SJCRH30 (cell line): ENCODE measurements at regions not wholly inside any gene's neighbourhood (a gene's known extent, or its start where the extent isn't known, plus 50 kb on each side); places are given as distances from the start of the nearest gene placed in this dataset.
A peak's percentile ranks its signal among the peaks of the same experiment; 100 is the strongest.

Source experiments
- DNase-seq, 2 experiments: peaks; one replicate each; pipeline ENCODE4 v3.0.0-alpha.2; 2015 to 2020
- H3K27ac ChIP-seq: fragments of 250-450 bp; sonication (Bioruptor Pico); 2 replicates; pipeline ENCODE4 v1.5.1; 2020; ENCODE audit warnings: mild to moderate bottlenecking, moderate library complexity
- H3K27me3 ChIP-seq: fragments of 250-450 bp; sonication (Bioruptor Pico); 2 replicates; pipeline ENCODE4 v1.5.1; 2020; ENCODE audit warnings: mild to moderate bottlenecking, moderate library complexity
- H3K36me3 ChIP-seq: fragments of 250-450 bp; sonication (Bioruptor Pico); 2 replicates; pipeline ENCODE4 v1.5.1; 2020; ENCODE audit warnings: mild to moderate bottlenecking, moderate library complexity
- H3K4me1 ChIP-seq: fragments of 250-450 bp; sonication (Bioruptor Pico); 2 replicates; pipeline ENCODE4 v1.5.1; 2020; ENCODE audit warnings: mild to moderate bottlenecking, moderate library complexity
- H3K4me3 ChIP-seq: fragments of 250-450 bp; sonication (Bioruptor Pico); 2 replicates; pipeline ENCODE4 v1.5.1; 2020; ENCODE audit warnings: mild to moderate bottlenecking, moderate library complexity
- H3K9me3 ChIP-seq: fragments of 250-450 bp; sonication (Bioruptor Pico); replicated peaks from 2 replicates; pipeline ENCODE4 v1.5.1; 2020; ENCODE audit warnings: mild to moderate bottlenecking, moderate library complexity

DNA sequence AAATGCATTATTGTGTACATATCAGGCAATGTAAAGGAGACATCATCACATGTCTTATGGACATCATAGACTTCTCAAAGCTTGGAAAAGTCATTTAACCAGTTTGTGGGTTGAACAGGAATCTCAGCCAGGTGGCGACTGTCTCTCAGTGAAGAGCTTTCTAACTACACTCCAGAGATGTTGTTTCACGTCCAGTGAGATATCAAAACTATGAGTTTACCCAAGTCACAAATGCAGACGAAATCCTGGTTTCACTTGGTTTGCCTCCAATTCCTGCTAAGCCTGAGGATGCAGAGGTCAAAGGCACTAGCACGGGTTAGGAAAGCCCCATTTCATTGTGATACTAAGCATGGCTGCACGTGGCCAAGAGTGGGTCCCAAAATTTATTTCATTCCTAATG is 384.5 kb upstream of the MEIS1 start:
- Histone ChIP-seq H3K4me3 (no peak overlapping the region), H3K4me1 (no peaks in the 10 kb centered on the region), H3K9me3 (no peaks in the 10 kb centered on the region), H3K27ac (no peak overlapping the region), H3K27me3 (no peaks in the 10 kb centered on the region; the same call in 1 of the 2 replicates), H3K36me3 (no peaks in the 10 kb centered on the region)
- DNase-seq, result no peak

DNA sequence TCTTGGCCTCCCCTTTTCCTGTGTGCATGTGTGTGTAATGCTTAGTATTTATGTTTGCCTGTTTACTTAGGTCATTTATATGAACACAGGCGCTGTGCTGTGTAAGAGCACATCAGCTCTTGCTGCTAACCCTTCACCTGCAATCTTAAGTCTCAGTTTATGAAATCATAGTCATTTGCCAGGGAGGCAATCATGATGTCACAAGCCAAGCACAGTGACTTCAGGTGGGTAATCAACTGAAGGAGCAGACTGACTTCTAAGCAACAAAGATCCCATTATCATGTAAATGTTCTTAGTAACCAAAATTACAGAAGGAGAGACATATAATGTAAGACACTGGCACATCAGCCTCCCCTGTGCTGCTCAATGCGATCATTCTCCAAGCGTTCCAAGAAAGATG is 386.3 kb upstream of the MEIS1 start:
- no peaks in the 10 kb centered on the region for H3K4me1 ChIP-seq
- H3K27me3 ChIP-seq, result no peaks in the 10 kb centered on the region; the same call in 1 of the 2 replicates
- H3K9me3 ChIP-seq, result no peaks in the 10 kb centered on the region
- no peak for DNase-seq
- no peak overlapping the region for H3K27ac ChIP-seq
- H3K36me3 ChIP-seq, result no peaks in the 10 kb centered on the region
- H3K4me3 ChIP-seq, result no peak overlapping the region

DNA sequence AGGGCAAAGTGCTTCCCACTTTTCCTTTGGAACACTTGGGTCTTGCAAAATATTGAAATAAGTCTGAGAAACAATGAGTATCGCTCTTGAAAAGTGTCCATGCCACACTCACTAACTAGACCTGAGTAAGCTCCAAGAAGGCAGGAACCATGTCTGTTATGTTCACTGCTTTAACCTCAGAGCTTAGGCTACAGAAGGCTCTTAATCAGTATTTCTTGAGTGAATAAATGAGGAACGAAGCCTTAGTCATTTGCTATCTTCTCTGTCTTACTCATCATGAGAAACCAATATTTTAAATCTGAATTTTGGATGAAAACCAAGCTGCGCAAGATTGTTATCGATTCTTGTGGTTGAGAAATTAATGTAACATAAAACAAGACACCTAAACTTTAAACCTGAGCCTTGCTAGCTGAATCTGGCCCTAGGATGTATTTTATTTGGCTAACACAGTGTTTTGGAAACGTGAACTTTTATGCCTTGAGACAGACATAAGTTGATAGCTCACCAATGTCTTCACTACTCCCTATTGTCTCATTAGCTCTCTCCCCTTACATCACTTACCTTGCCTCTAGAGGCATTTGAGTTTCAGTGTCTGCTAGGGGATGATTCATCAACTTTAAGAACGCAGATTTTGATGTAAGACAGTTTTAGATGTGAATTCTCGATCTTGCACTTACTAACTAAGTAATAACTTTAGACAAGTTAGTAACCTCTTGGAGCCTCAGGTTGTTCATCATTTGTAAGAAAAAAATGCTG is 392.8 kb upstream of the MEIS1 start:
- H3K9me3 ChIP-seq, result no peaks in the 10 kb centered on the region
- H3K4me1 ChIP-seq, result no peaks in the 10 kb centered on the region
- no peak for DNase-seq
- H3K27me3 ChIP-seq, result 0 out of 2 replicates have a peak, but pooled peaks cover 3% of the 10 kb centered on the region
- H3K36me3 ChIP-seq, result no peaks in the 10 kb centered on the region
- no peak overlapping the region for H3K4me3 ChIP-seq
- H3K27ac ChIP-seq, result no peak overlapping the region

DNA sequence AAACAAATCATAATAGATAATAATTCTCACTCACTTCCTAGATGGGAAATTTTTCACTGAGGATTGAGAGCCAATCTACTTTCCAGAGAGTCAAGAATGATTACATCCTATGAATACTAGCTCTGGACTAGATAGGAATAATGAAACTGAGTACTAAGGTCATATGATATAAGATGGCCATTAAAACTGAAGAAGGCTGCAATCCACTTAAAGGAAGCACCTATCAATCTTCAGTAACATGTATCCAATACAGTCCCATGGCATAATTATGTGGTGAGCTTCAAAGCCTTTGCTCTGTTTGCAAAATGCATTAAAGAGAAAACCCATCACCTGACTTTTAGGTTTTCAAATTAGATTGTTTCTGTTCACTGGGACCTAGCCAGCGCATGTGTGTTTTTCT is 398.0 kb upstream of the MEIS1 start:
- Histone ChIP-seq H3K4me1 (no peaks in the 10 kb centered on the region), H3K36me3 (no peaks in the 10 kb centered on the region), H3K27me3 (0 out of 2 replicates have a peak, but pooled peaks cover 3% of the 10 kb centered on the region), H3K9me3 (no peaks in the 10 kb centered on the region), H3K27ac (no peak overlapping the region), H3K4me3 (no peak overlapping the region)
- no peak for DNase-seq

DNA sequence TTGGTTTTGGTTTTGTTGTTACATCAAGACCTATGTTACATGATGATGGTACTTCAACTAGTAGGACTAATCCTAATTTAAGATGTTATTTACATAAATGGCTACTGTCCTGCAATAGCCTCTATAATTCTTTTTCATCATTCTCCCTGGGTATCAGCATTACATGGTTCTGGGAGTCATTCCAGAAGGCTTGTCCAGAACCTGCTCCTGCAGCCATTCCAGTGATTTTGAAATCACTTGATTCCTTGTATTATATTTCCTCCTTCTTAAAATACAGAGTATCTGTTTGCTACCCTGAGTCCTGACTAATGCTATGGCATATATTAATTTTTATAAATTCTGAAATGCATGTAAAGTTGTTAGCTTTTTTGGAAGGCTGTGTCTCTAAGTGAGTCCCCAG is 400.5 kb upstream of the MEIS1 start:
- Histone ChIP-seq H3K36me3 (no peaks in the 10 kb centered on the region), H3K9me3 (no peaks in the 10 kb centered on the region), H3K27me3 (0 out of 2 replicates have a peak, but pooled peaks cover 3% of the 10 kb centered on the region), H3K27ac (no peak overlapping the region), H3K4me1 (no peaks in the 10 kb centered on the region), H3K4me3 (no peak overlapping the region)
- no peak for DNase-seq

DNA sequence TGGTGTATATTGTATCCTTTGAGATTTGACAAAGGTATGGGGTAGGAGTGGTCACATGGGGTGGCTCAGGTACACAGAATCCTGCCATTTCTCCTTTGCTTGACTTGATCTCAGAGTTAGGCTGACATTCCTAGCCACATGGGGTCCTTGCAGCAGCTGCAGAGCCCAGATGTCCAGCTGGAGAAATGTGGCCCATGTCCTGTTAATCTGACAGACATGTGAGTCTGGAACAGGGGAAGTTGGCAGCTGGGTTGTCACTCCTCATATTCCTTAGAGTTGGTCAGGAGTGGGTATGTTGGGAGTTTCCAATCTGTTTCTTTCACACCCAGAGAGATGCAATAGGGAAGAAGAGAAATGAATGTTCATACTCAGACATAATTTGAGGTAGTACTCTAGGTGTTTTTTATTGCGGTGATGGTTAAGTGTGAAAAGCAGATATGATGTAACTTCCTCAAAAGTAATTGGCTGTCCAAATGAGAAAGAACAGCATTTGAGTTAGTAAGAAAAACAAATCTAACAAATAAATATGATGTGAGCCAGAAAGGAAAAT is 402.6 kb upstream of the MEIS1 start:
- no peak overlapping the region for H3K4me3 ChIP-seq
- no peaks in the 10 kb centered on the region for H3K27me3 ChIP-seq
- H3K27ac ChIP-seq, result no peak overlapping the region
- H3K36me3 ChIP-seq, result no peaks in the 10 kb centered on the region
- H3K4me1 ChIP-seq, result no peaks in the 10 kb centered on the region
- DNase-seq, result peak; percentile 6 to 19
- H3K9me3 ChIP-seq, result no peaks in the 10 kb centered on the region

DNA sequence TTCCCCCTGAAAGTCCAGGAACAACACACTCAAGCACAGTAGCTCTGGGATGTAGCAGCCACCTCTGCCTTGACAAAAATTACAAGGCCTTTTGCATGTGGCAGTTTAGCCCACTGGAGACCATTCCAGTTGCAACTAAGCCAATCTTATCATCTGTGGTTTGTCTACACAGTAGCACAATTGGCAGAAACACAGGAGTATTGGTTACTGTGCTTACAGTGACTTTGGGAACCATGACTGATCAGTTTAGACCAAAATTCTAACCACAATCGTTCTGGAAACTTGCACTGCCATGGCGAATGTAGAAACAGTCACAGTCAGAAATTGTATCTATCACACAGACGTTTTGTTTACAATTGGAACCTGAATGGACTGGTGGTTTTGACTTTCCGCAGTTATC is 403.7 kb upstream of the MEIS1 start:
- DNase-seq, result peak in 1 of 2 experiments; percentile 17
- no peaks in the 10 kb centered on the region for H3K36me3 ChIP-seq
- no peak overlapping the region for H3K27ac ChIP-seq
- no peaks in the 10 kb centered on the region for H3K27me3 ChIP-seq
- H3K4me1 ChIP-seq, result no peaks in the 10 kb centered on the region
- no peak overlapping the region for H3K4me3 ChIP-seq
- no peaks in the 10 kb centered on the region for H3K9me3 ChIP-seq

DNA sequence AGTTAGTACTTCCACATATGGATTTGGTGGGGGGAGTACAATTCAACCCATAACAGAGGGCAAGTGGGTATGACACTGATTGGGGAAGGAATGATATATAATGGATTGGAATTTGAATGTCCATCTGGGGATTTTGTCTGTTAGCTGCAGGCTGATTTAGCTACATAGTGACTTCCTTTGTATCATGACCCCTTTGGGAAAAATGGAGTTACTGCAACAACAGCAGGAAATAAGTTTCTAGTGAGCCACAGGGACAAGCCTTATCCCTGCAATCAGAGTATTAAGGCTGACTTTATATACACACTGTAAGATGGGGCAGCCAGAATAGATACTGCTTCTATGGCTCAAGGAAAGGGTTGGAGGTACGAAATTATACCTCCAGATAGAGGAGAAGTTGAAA is 404.4 kb upstream of the MEIS1 start:
- Histone ChIP-seq H3K4me1 (no peaks in the 10 kb centered on the region), H3K27me3 (no peaks in the 10 kb centered on the region), H3K27ac (no peak overlapping the region), H3K36me3 (no peaks in the 10 kb centered on the region), H3K4me3 (no peak overlapping the region), H3K9me3 (no peaks in the 10 kb centered on the region)
- DNase-seq, result peak in 1 of 2 experiments; percentile 21

DNA sequence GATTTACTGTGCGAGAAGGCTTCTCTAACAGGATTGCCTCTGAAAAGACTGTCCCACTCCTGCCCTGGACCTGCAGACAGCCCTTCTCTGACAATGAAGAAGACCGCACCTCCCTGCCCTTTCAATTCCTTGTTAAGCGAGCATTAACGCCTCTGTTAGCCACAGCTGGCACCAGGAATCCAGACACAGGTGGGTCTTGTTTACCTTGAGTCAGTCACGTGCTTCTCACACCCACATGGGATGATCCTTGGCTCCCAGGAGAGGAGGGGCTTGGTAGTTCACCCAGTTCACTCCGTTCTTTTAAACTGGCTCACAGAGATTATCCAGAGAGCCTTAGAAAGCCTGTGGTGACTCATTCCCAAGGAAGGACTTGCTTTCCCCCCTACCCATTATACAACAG is 410.5 kb upstream of the MEIS1 start:
- H3K27ac ChIP-seq, result no peak overlapping the region
- DNase-seq, result no peak
- no peak overlapping the region for H3K4me3 ChIP-seq
- H3K27me3 ChIP-seq, result no peaks in the 10 kb centered on the region
- no peaks in the 10 kb centered on the region for H3K36me3 ChIP-seq
- H3K4me1 ChIP-seq, result no peaks in the 10 kb centered on the region
- no peaks in the 10 kb centered on the region for H3K9me3 ChIP-seq

DNA sequence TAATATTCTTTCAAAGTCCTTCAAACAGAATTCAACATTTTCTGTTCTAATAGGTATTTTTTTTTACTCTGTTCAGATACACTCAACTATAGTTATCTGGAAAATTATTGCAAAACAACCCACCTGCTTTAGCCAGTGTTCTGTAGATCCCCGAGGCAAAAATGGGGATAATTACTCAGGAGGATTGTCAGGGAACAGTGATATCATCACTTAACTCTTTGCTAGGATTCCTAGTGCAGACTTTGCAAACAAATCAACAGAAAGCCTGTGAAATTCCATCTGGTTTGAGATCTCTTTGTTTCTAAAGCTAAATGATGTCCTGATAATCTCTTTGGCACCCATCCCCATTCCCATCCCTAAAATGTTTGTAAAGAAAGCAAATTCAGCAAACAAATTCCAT is 413.6 kb upstream of the MEIS1 start:
- H3K4me1 ChIP-seq, result no peaks in the 10 kb centered on the region
- no peak overlapping the region for H3K4me3 ChIP-seq
- DNase-seq, result no peak
- no peaks in the 10 kb centered on the region for H3K36me3 ChIP-seq
- no peaks in the 10 kb centered on the region for H3K9me3 ChIP-seq
- H3K27me3 ChIP-seq, result no peaks in the 10 kb centered on the region
- H3K27ac ChIP-seq, result no peak overlapping the region

DNA sequence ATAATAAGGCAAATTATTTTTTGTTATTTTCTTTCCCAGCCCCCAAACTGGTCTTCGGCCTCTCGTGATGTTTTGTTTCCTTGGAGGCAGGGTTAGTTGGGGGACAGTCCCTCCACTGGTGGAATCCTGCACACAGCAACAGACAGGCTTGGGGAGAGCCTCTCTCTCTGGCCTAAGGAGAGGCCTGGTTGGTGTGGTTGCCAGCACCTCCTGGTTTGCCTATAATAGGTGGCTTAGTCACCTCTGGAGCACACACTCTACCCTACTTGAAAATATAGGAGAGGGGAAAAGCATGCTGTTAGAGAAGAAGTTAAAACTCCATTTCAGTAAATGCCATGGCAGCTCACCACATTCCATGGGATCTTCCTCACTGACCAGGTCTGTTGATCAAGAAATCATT is 417.2 kb upstream of the MEIS1 start:
- DNase-seq, result no peak
- Histone ChIP-seq H3K4me1 (no peaks in the 10 kb centered on the region), H3K4me3 (no peak overlapping the region), H3K27ac (no peak overlapping the region), H3K9me3 (no peaks in the 10 kb centered on the region), H3K27me3 (no peaks in the 10 kb centered on the region), H3K36me3 (no peaks in the 10 kb centered on the region)

DNA sequence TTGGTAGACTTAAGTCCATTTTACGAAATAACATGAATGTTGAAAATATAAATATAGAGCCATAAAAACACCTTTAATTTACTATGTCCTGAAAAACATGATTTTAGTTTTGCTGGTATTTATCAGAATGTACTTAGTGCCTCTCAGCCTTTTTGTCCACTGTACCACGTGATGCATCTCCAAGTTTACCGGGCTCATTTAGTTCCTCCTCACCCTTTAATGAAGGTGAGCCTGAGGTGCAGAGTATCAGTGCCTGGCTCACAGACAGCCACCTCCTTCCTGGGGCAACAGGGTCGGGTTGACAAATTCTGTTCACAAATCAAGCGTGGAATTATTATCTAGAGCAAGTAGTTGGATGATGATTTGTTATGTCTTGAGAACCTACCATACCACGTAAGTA is 420.5 kb upstream of the MEIS1 start:
- no peaks in the 10 kb centered on the region for H3K27me3 ChIP-seq
- H3K4me3 ChIP-seq, result no peak overlapping the region
- no peak for DNase-seq
- no peaks in the 10 kb centered on the region for H3K9me3 ChIP-seq
- no peaks in the 10 kb centered on the region for H3K36me3 ChIP-seq
- H3K27ac ChIP-seq, result no peak overlapping the region
- H3K4me1 ChIP-seq, result no peaks in the 10 kb centered on the region

DNA sequence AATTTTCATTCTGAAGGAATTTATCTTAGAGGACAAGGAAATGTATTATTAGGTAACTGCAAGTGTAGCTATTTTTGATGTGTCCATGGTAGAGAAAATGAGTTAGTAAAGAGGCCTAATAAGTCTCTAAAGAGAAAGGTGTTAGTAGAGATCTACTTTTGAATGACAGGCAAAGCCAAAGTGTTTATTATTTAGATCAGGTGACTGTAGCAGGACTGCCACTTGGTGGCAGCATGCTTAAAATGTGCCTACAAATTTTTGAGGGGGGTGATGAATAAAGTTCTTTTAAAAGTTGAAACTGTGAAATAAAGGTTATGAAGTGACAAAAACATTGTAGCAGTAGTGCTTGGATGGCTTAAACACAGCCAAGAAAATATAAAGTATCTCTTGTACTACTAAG is 421.5 kb upstream of the MEIS1 start:
- Histone ChIP-seq H3K36me3 (no peaks in the 10 kb centered on the region), H3K27me3 (no peaks in the 10 kb centered on the region), H3K4me3 (no peak overlapping the region), H3K27ac (no peak overlapping the region), H3K9me3 (no peaks in the 10 kb centered on the region), H3K4me1 (no peaks in the 10 kb centered on the region)
- no peak for DNase-seq

DNA sequence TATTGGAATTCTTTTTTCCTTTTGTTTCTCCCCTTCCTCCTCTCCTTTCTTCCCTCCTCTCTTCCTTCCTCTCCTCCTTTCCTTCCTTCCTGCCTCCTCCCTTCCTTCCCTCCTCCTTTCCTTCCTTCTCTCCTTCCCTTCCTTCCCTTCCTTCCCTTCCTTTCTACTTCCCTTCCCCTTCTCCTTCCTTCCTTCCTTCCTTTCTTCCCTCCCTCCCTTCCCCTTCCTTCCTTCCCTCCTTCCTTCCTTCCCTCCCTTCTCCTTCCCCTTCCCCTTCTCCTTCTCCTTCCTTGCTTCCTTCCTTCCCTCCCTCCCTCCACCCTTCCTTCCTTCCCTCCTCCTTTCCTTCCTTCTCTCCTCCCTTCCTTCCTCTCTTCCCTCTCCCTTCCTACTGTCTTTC is 431.0 kb upstream of the MEIS1 start:
- no peak for DNase-seq
- no peak overlapping the region for H3K27ac ChIP-seq
- H3K36me3 ChIP-seq, result no peaks in the 10 kb centered on the region
- H3K4me1 ChIP-seq, result no peaks in the 10 kb centered on the region
- no peaks in the 10 kb centered on the region for H3K9me3 ChIP-seq
- H3K4me3 ChIP-seq, result no peak overlapping the region
- no peaks in the 10 kb centered on the region; the same call in 1 of the 2 replicates for H3K27me3 ChIP-seq

DNA sequence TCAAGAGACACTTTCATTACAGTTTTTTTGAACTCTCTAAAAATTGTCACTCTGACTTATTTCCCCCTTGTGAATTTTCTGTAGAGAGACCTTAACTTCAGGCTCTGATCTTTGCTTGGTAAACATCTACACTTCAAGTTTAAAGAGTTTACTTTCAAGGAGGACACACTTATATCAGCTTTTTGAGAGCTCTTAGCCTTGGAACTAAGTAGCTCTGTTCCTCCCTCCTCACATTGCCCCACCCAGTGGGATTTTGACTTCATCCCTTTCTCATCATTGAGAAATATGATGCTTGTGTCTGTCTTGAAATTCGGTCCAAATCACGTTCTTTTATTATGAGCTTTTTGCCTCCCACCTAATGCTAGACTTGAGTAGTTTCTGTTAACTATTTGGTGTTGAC is 433.4 kb upstream of the MEIS1 start:
- DNase-seq, result no peak
- Histone ChIP-seq H3K4me1 (no peaks in the 10 kb centered on the region), H3K27me3 (peaks cover 3% of the 10 kb centered on the region; the same call in 1 of the 2 replicates), H3K4me3 (no peak overlapping the region), H3K9me3 (no peaks in the 10 kb centered on the region), H3K27ac (no peak overlapping the region), H3K36me3 (no peaks in the 10 kb centered on the region)

DNA sequence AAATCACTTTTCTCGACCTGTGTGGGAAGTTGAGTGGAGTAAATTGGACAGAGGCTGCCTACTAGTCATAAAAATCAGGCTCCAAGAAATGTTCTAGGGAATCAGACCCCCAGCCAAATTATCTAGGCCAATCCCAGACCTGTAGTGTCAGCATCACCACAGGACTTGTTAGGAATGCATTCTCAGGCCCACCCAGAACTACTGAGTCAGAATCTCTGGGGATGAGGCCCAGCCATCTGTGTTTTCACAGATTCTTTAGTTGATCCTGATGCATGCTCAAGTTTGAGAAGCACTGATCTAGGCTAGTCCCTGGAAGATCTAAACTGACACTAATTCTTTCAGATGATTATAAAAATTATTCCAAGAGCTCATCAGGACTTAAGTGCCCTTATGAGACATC is 434.0 kb upstream of the MEIS1 start:
- no peaks in the 10 kb centered on the region for H3K4me1 ChIP-seq
- peaks cover 3% of the 10 kb centered on the region; the same call in 1 of the 2 replicates for H3K27me3 ChIP-seq
- no peak for DNase-seq

More for the DNA sequence above, 434.0 kb upstream of the MEIS1 start:
- Histone ChIP-seq H3K9me3 (no peaks in the 10 kb centered on the region), H3K27ac (no peak overlapping the region), H3K4me3 (no peak overlapping the region), H3K36me3 (no peaks in the 10 kb centered on the region)
